NT2/D1 (cell line): ENCODE measurements at regions not wholly inside any gene's neighbourhood (a gene's known extent, or its start where the extent isn't known, plus 50 kb on each side); places are given as distances from the start of the nearest gene placed in this dataset.

ENCODE experiments used
- SUZ12 ChIP-seq: IDR thresholded peaks from 2 replicates; pipeline ENCODE4 v1.6.1; 2011; ENCODE audit not compliant: insufficient read length, insufficient read depth; ENCODE audit errors: extremely low read depth
- ZNF274 ChIP-seq: IDR thresholded peaks from 2 replicates; pipeline ENCODE4 v1.6.1; 2011; ENCODE audit warnings: mild to moderate bottlenecking, low read depth, low read length

- no peak for TF ChIP-seq SUZ12
- TF ChIP-seq ZNF274 = no peak
These were observed 784.9 kb upstream of the LUZP2 start for GRCh38 chr11:23711981-23712380.
